Endothelial cell of umbilical vein (primary cell): ENCODE measurements at regions not wholly inside any gene's neighbourhood (a gene's known extent, or its start where the extent isn't known, plus 50 kb on each side); places are given as distances from the start of the nearest gene placed in this dataset.

ENCODE experiments used
- BruUV-seq: library from RNA; stranded (reverse); fragments of 400-500 nt; replicated peaks from 2 replicates; lab custom pipeline; 2021; lab: Mats Ljungman, UMichigan
- CTCF ChIA-PET: fragments of 300-600, 350-600 bp; sonication (Branson Sonifier 250); formaldehyde crosslinking; loops from one replicate; lab custom pipeline; 2021; ENCODE audit warnings: antibody characterized with exemption, inconsistent platforms; lab: Charles Lee
- POLR2A ChIA-PET: fragments of 300-600, 350-600 bp; sonication (Branson Sonifier 250); formaldehyde crosslinking; loops from one replicate; lab custom pipeline; 2021; ENCODE audit warnings: antibody characterized with exemption, inconsistent platforms; lab: Charles Lee
- DNase-seq: peaks from one replicate; pipeline ENCODE4 v3.0.0-alpha.2; 2011; ENCODE audit warnings: low read depth, low spot score
- FAIRE-seq: peaks from 2 replicates; lab custom pipeline; 2011; peaks lifted over from hg19 to GRCh38; lab: Jason Lieb, UNC
- H2AFZ ChIP-seq: 2 replicates; pipeline ENCODE4 v1.6.0; 2012; ENCODE audit warnings: low read depth, low read length, control low read depth, inconsistent platforms
- H3K27ac ChIP-seq: 2 replicates; pipeline ENCODE4 v1.5.1; 2011; ENCODE audit warnings: low read depth, mild to moderate bottlenecking, control low read depth, low read length, moderate library complexity; ENCODE audit not compliant: insufficient read depth
- H3K27me3 ChIP-seq, 2 experiments: 2 replicates each; pipeline versions ENCODE4 v1.6.0 to v1.6.1; 2011; ENCODE audit warnings: low read length in 2 of 2, mixed read lengths in 1 of 2; ENCODE audit not compliant: control insufficient read depth in 2 of 2, insufficient read depth in 2 of 2
- H3K36me3 ChIP-seq, 2 experiments: 2 replicates in 1 of 2; 3 replicates in 1 of 2; pipeline ENCODE4 v1.5.1; 2011; ENCODE audit warnings: low read length in 2 of 2, mild to moderate bottlenecking in 1 of 2, moderate library complexity in 1 of 2; ENCODE audit not compliant: control insufficient read depth in 2 of 2, insufficient read depth in 2 of 2; ENCODE audit errors: extremely low read depth in 1 of 2
- H3K4me1 ChIP-seq: 3 replicates; pipeline ENCODE4 v1.5.1; 2011; ENCODE audit warnings: mild to moderate bottlenecking, low read length; ENCODE audit not compliant: control insufficient read depth, insufficient read depth; ENCODE audit errors: extremely low read depth
- H3K4me2 ChIP-seq: 2 replicates; pipeline ENCODE4 v1.6.1; 2011; ENCODE audit warnings: low read length, control low read depth, mixed read lengths; ENCODE audit not compliant: insufficient read depth
- H3K4me3 ChIP-seq, 3 experiments: fragments of 200-600 bp in 1 of 3; sonication (generic), shearing (Covaris generic) in 1 of 3; replicated peaks in 1 of 3; 2 replicates each; pipeline ENCODE4 v1.5.1; 2011 to 2016; ENCODE audit warnings: control low read depth in 3 of 3, low read length in 3 of 3, mild to moderate bottlenecking in 2 of 3, inconsistent platforms in 1 of 3, low read depth in 1 of 3, moderate library complexity in 1 of 3; ENCODE audit not compliant: insufficient read depth in 1 of 3
- H3K79me2 ChIP-seq: 2 replicates; pipeline ENCODE4 v1.6.0; 2012; ENCODE audit warnings: low read length, inconsistent platforms; ENCODE audit not compliant: control insufficient read depth, insufficient read depth
- H3K9ac ChIP-seq: replicated peaks from 2 replicates; pipeline ENCODE3; 2011; ENCODE audit warnings: low read length, control low read depth; ENCODE audit not compliant: insufficient read depth; ENCODE audit errors: extremely low read depth
- H3K9me1 ChIP-seq: replicated peaks from 3 replicates; pipeline ENCODE4 v1.6.0; 2011; ENCODE audit warnings: mild to moderate bottlenecking, low read length; ENCODE audit not compliant: control insufficient read depth, insufficient read depth; ENCODE audit errors: extremely low read depth
- H3K9me3 ChIP-seq: replicated peaks from 2 replicates; pipeline ENCODE4 v1.5.1; 2012; ENCODE audit warnings: low read length, inconsistent platforms; ENCODE audit not compliant: control insufficient read depth, insufficient read depth
- H4K20me1 ChIP-seq: replicated peaks from 2 replicates; pipeline ENCODE3; 2011; ENCODE audit warnings: mild to moderate bottlenecking, low read length; ENCODE audit not compliant: control insufficient read depth, insufficient read depth; ENCODE audit errors: extremely low read depth
- EZH2 ChIP-seq: IDR thresholded peaks from 2 replicates; pipeline ENCODE4 v1.6.1; 2012; ENCODE audit warnings: borderline replicate concordance, low read depth, mild to moderate bottlenecking, moderate library complexity, low read length, inconsistent platforms; ENCODE audit not compliant: severe bottlenecking
- FOS ChIP-seq: IDR thresholded peaks from 2 replicates; pipeline ENCODE4 v1.6.1; 2011; ENCODE audit warnings: mild to moderate bottlenecking, low read length, moderate library complexity, borderline replicate concordance; ENCODE audit not compliant: insufficient read depth
- GATA2 ChIP-seq: IDR thresholded peaks from 2 replicates; pipeline ENCODE4 v1.7.0; 2011; ENCODE audit warnings: low read depth, mild to moderate bottlenecking, moderate library complexity, mixed read lengths, low read length; ENCODE audit not compliant: insufficient read length, insufficient read depth
- JUN ChIP-seq: IDR thresholded peaks from 2 replicates; pipeline ENCODE4 v1.6.1; 2011; ENCODE audit warnings: borderline replicate concordance, low read depth; ENCODE audit not compliant: insufficient read length, insufficient read depth
- MYC ChIP-seq: IDR thresholded peaks from one replicate; pipeline ENCODE4 v1.6.1; 2011; ENCODE audit warnings: mild to moderate bottlenecking, low read depth, low read length
- POLR2A ChIP-seq: IDR thresholded peaks from 2 replicates; pipeline ENCODE4 v1.6.1; 2012; ENCODE audit warnings: low read depth, mild to moderate bottlenecking, control low read depth, low read length
- POLR2AphosphoS5 ChIP-seq: IDR thresholded peaks from 2 replicates; pipeline ENCODE4 v1.6.1; 2012; ENCODE audit warnings: low read depth, mild to moderate bottlenecking, control low read depth, low read length, moderate library complexity; ENCODE audit not compliant: insufficient read depth
- dilution Hi-C: fragments of 300-500 bp; cut with MboI; formaldehyde crosslinking; loops from one replicate; pipeline ENCODE4 v1.15.0; 2019; ENCODE audit warnings: low sequenced_read_pairs; ENCODE audit not compliant: extremely low pct_ligation_motif_present
- intact Hi-C: fragments of 100-400 bp; cut with micrococcal nuclease; formaldehyde crosslinking; loops from one replicate; pipeline ENCODE4 v1.10.0; 2022
- TF ChIP-seq, protein P1 (sequence below): IDR thresholded peaks from 2 replicates; pipeline ENCODE4 v1.6.1; 2011; ENCODE audit not compliant: insufficient read depth, insufficient read length
- TF ChIP-seq, protein P2 (sequence below), 2 donors: IDR thresholded peaks; 1 replicate in 1 of 2; 2 replicates in 1 of 2; pipeline ENCODE4 v1.5.1; 2011; ENCODE audit warnings: low read length in 2 of 2, mild to moderate bottlenecking in 2 of 2, moderate library complexity in 2 of 2, control low read depth in 1 of 2, inconsistent platforms in 1 of 2, low read depth in 1 of 2; ENCODE audit not compliant: insufficient read depth in 1 of 2; ENCODE audit errors: extremely low read depth in 1 of 2

DNA sequence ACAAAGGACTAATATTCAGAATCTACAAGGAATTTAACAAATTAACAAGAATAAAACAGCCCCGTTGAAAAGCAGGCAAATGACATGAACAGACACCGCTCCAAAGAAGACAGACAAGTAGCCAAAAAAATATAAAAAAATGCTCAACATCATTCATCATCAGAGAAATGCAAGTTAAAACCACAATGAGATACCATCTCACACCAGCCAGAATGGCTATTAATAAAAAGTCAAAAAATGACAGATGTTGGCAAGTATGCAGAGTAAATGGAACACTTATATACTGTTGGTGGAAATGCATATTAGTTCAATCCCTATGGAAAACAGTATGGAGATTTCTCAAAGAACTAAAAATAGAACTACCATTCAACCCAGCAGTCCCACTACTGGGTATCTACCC, 302.7 kb upstream of the RGMB start:
- CTCF ChIA-PET: no interaction called here
- H4K20me1 ChIP-seq: no peaks in the 10 kb centered on the region
- POLR2A ChIA-PET: no interaction called here
- no peak overlapping the region for H2AFZ ChIP-seq
- H3K79me2 ChIP-seq: no peaks in the 10 kb centered on the region
- H3K36me3 ChIP-seq: no peaks in the 10 kb centered on the region
- H3K4me3 ChIP-seq: no peak overlapping the region
- no peak overlapping the region for H3K4me2 ChIP-seq
- no peaks in the 10 kb centered on the region for H3K9me1 ChIP-seq
- DNase-seq: no peak
- no peak overlapping the region for H3K27ac ChIP-seq
- no TSS peak for BruUV-seq
- peaks cover 6% of the 10 kb centered on the region for H3K4me1 ChIP-seq
- no peak for FAIRE-seq
- dilution Hi-C loops: no loop called here
- intact Hi-C loops: no loop called here
- no peak overlapping the region for H3K9ac ChIP-seq
- H3K9me3 ChIP-seq: no peaks in the 10 kb centered on the region
- TF ChIP-seq MYC: no peak
- no peak for TF ChIP-seq POLR2AphosphoS5
- TF ChIP-seq, protein P1, sequence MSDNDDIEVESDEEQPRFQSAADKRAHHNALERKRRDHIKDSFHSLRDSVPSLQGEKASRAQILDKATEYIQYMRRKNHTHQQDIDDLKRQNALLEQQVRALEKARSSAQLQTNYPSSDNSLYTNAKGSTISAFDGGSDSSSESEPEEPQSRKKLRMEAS: no peak
- no peak for TF ChIP-seq JUN
- no peak for TF ChIP-seq FOS
- TF ChIP-seq GATA2: no peak
- no peak for TF ChIP-seq POLR2A
- no peaks in the 10 kb centered on the region for H3K27me3 ChIP-seq

DNA sequence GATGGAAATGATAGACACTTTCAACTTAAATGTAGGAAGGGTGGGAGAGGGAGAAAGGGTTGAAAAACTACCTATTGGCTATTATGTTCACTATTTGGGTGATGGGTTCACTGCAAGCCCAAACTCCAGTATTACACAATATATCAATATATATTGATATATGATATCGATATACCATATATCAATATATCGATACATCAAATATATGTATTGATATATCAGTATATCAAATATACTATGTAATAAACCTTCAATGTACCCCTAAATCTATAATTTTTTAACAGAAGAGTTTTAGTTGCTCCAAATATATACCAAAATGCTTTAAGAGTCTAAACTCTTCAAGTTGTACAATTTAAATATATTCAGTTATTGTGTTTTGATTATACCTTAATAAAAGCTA, 302.0 kb upstream of the RGMB start:
- FAIRE-seq: no peak
- H3K4me3 ChIP-seq: no peak overlapping the region

More for the DNA sequence above, 302.0 kb upstream of the RGMB start:
- peaks cover 6% of the 10 kb centered on the region for H3K4me1 ChIP-seq
- H3K27me3 ChIP-seq: no peaks in the 10 kb centered on the region
- no peaks in the 10 kb centered on the region for H3K36me3 ChIP-seq
- intact Hi-C loops (no loop called here), dilution Hi-C loops (no loop called here)
- H3K9ac ChIP-seq: no peak overlapping the region
- no peaks in the 10 kb centered on the region for H4K20me1 ChIP-seq
- no peak for DNase-seq
- H3K27ac ChIP-seq: no peak overlapping the region
- BruUV-seq: no TSS peak
- no peak for TF ChIP-seq GATA2
- TF ChIP-seq POLR2A: no peak
- TF ChIP-seq, protein P1: no peak
- no peak for TF ChIP-seq EZH2
- TF ChIP-seq, protein P2, sequence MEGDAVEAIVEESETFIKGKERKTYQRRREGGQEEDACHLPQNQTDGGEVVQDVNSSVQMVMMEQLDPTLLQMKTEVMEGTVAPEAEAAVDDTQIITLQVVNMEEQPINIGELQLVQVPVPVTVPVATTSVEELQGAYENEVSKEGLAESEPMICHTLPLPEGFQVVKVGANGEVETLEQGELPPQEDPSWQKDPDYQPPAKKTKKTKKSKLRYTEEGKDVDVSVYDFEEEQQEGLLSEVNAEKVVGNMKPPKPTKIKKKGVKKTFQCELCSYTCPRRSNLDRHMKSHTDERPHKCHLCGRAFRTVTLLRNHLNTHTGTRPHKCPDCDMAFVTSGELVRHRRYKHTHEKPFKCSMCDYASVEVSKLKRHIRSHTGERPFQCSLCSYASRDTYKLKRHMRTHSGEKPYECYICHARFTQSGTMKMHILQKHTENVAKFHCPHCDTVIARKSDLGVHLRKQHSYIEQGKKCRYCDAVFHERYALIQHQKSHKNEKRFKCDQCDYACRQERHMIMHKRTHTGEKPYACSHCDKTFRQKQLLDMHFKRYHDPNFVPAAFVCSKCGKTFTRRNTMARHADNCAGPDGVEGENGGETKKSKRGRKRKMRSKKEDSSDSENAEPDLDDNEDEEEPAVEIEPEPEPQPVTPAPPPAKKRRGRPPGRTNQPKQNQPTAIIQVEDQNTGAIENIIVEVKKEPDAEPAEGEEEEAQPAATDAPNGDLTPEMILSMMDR (IDR thresholded peaks at IDR 0.05; ENCODE audit: extremely low read depth in 1 of 2, insufficient read depth in 1 of 2, low read depth in 1 of 2, low read length in 2 of 2): no peak
- TF ChIP-seq JUN: no peak
- no peak for TF ChIP-seq POLR2AphosphoS5
- TF ChIP-seq FOS: no peak
- no peak for TF ChIP-seq MYC
- H2AFZ ChIP-seq: no peak overlapping the region
- no peaks in the 10 kb centered on the region for H3K9me1 ChIP-seq
- CTCF ChIA-PET: no interaction called here
- POLR2A ChIA-PET: no interaction called here
- no peak overlapping the region for H3K4me2 ChIP-seq
- no peaks in the 10 kb centered on the region for H3K9me3 ChIP-seq
- no peaks in the 10 kb centered on the region for H3K79me2 ChIP-seq
